Right cardiac atrium (tissue), 2 donors: ENCODE measurements at regions not wholly inside any gene's neighbourhood (a gene's known extent, or its start where the extent isn't known, plus 50 kb on each side); places are given as distances from the start of the nearest gene placed in this dataset.

Experiments
- microRNA-seq, 2 donors: library from miRNA; unstranded; fragments of <30 nt; microRNA quantifications; one replicate each; pipeline ENCODE4 v1.2.0, GENCODE V29; 2020 to 2021
- donor health status: DM: no; HTN: yes; CAD: no.
- donor health status: DM: no; HTN: no; CAD: no.

Small RNA genes in the stretch of these regions (microRNA-seq; reads per million reads assigned to microRNA genes)
- gene MIR5002 (0.54 to 0.84 reads per million in 2 donors), gene MIR6083 (0 reads per million in 2 donors)
